ENCODE measurements at regions not wholly inside any gene's neighbourhood (a gene's known extent, or its start where the extent isn't known, plus 50 kb on each side); places are given as distances from the start of the nearest gene placed in this dataset.

DNA sequence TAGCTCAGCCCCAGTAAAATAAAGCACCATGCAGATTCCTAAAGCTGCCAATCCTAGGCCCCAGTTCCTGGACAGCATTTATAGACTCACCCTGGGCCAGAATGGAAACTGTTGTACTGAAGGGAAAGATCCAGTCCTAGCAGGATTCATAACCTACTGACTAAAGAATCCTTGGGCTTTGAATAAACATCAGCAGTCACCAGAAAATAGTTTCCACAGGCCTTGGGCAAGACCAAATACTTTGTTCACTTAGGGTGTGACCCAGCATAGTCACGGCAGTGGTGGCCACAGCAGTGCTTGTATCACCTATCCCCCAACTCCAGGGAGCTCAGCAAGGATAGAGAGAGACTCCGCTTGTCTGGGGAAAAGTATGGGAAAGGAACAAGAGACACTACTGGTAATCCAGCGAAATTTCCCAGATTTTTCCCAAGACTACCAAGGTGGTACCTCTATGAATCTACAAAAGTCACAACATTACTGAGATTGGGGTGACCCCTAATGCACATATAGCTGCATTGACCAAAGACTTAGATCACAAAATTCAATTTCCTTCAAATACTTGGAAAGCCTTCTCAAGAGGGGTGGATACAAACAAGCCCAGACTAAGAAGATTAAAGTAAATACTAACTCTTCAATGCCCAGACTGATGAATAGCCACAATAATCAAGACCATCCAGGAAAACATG, 748.1 kb upstream of the LRATD1 start:
- H3K27me3 ChIP-seq (ENCODE audit: control insufficient read depth in 2 of 2, insufficient read depth in 2 of 2, low read length in 2 of 2) = no peaks in the 10 kb centered on the region
- H3K9ac ChIP-seq (ENCODE audit: insufficient read depth in 1 of 2, low read depth in 2 of 2, low read length in 2 of 2) = no peak overlapping the region
- no peaks in the 10 kb centered on the region for H3K36me3 ChIP-seq (ENCODE audit: control insufficient read depth, insufficient read depth, low read length)
- H3K9me3 ChIP-seq (replicated peaks; ENCODE audit: control insufficient read depth, insufficient read depth, low read depth, low read length) = no peaks in the 10 kb centered on the region; the same call in 1 of the 2 replicates
- no peak overlapping the region for H3K4me2 ChIP-seq (ENCODE audit: insufficient read depth, low read length)
- no peak for FAIRE-seq
- no peaks in the 10 kb centered on the region for H3K79me2 ChIP-seq (ENCODE audit: control insufficient read depth, insufficient read depth, low read length)
- ChIA-PET CTCF (ENCODE audit: low intra/inter-chr PET ratio) (no interaction called here), POLR2A (no interaction called here)
- TF ChIP-seq CREB5 (CRISPR knock-in tag; IDR thresholded peaks at IDR 0.05) = no peak
- no peak for TF ChIP-seq ETV5 (CRISPR knock-in tag; IDR thresholded peaks at IDR 0.05; ENCODE audit: low read depth)
- no peak for TF ChIP-seq SAFB (IDR thresholded peaks at IDR 0.05; ENCODE audit: borderline replicate concordance, low read depth, low read length)
- no peak for TF ChIP-seq SPI1 (IDR thresholded peaks at IDR 0.05; ENCODE audit: borderline replicate concordance, low read depth, low read length)
- TF ChIP-seq SNIP1 (IDR thresholded peaks at IDR 0.05; ENCODE audit: low read depth) = no peak
- TF ChIP-seq, protein P1, sequence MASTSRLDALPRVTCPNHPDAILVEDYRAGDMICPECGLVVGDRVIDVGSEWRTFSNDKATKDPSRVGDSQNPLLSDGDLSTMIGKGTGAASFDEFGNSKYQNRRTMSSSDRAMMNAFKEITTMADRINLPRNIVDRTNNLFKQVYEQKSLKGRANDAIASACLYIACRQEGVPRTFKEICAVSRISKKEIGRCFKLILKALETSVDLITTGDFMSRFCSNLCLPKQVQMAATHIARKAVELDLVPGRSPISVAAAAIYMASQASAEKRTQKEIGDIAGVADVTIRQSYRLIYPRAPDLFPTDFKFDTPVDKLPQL (IDR thresholded peaks at IDR 0.05; ENCODE audit: extremely low read depth, insufficient read length) = no peak
- TF ChIP-seq NR3C1 (CRISPR knock-in tag; IDR thresholded peaks at IDR 0.05) = no peak
- TF ChIP-seq ZNF449 (CRISPR knock-in tag; IDR thresholded peaks at IDR 0.05) = no peak
- no peak for TF ChIP-seq HCFC1 (IDR thresholded peaks at IDR 0.05; ENCODE audit: low read depth, low read length)
- TF ChIP-seq HSF4 (CRISPR knock-in tag; IDR thresholded peaks at IDR 0.05; ENCODE audit: borderline replicate concordance) = no peak
- TF ChIP-seq MAZ (CRISPR knock-in tag; conservative IDR thresholded peaks at IDR 0.05 in 1 of 2, IDR thresholded peaks at IDR 0.05 in 1 of 2) = no peak
- no peak for DNase-seq (ENCODE audit: extremely low read depth in 1 of 4, low spot score in 3 of 4)
- H3K4me3 ChIP-seq = no peak overlapping the region
- no peak overlapping the region for H3K27ac ChIP-seq (ENCODE audit: extremely low read depth, low read depth, low read length)
- no peak for ATAC-seq
- no peak overlapping the region for H2AFZ ChIP-seq (ENCODE audit: low read depth, low read length)
- no peaks in the 10 kb centered on the region for H3K9me1 ChIP-seq (ENCODE audit: control insufficient read depth, insufficient read depth, low read length)
- no peaks in the 10 kb centered on the region for H3K4me1 ChIP-seq (replicated peaks in 1 of 2; ENCODE audit: control insufficient read depth in 2 of 2, insufficient read depth in 2 of 2, low read length in 2 of 2)
- WGBS (ENCODE audit: insufficient coverage, low coverage, missing lambda C conversion rate) = 0% methylated on average over 3 of the region's 3 CpGs
- intact Hi-C loops (cut with micrococcal nuclease) = no loop called here
- in situ Hi-C loops (cut with MboI) = no loop called here
- no peaks in the 10 kb centered on the region for H4K20me1 ChIP-seq (replicated peaks; ENCODE audit: control insufficient read depth, insufficient read depth, low read length)
- BruUV-seq (replicated peaks) = no TSS peak
